H1 (cell line): ENCODE measurements at regions not wholly inside any gene's neighbourhood (a gene's known extent, or its start where the extent isn't known, plus 50 kb on each side); places are given as distances from the start of the nearest gene placed in this dataset.

Source experiments
- CBX8 ChIP-seq: fragments of 300-800, 300-1000 bp; sonication (generic); IDR thresholded peaks from 2 replicates; pipeline ENCODE4 v1.7.1; 2016; ENCODE audit warnings: low read depth, low read length, borderline replicate concordance
- CHD7 ChIP-seq: fragments of 300-600 bp; sonication (generic); IDR thresholded peaks from 2 replicates; pipeline ENCODE4 v1.7.1; 2012; ENCODE audit warnings: low read length, moderate library complexity, mild to moderate bottlenecking, inconsistent platforms; ENCODE audit not compliant: insufficient replicate concordance
- KDM4A ChIP-seq: IDR thresholded peaks from one replicate; pipeline ENCODE4 v1.7.1; 2012; ENCODE audit warnings: low read depth, mild to moderate bottlenecking, moderate library complexity, low read length, inconsistent platforms; ENCODE audit not compliant: severe bottlenecking
- POU5F1 ChIP-seq: IDR thresholded peaks from 2 replicates; pipeline ENCODE4 v1.6.1; 2011; ENCODE audit warnings: low read depth, mild to moderate bottlenecking, low read length, moderate library complexity
- RFX5 ChIP-seq: IDR thresholded peaks from 2 replicates; pipeline ENCODE4 v1.6.1; 2011; ENCODE audit warnings: low read depth, low read length, improper control_type of control experiment, borderline replicate concordance
- YY1 ChIP-seq: IDR thresholded peaks from 2 replicates; pipeline ENCODE4 v1.6.1; 2011; ENCODE audit warnings: low read depth, mild to moderate bottlenecking, low read length

GRCh38 chr3:173275740-173276139, 121.8 kb upstream of the NLGN1 start (continued):
- no peak for TF ChIP-seq POU5F1
- TF ChIP-seq YY1: peak; percentile 88
- no peak for TF ChIP-seq CBX8
- no peak for TF ChIP-seq KDM4A
- no peak for TF ChIP-seq RFX5
- TF ChIP-seq CHD7: no peak
- TF ChIP-seq, all 59 proteins: peak for 3
